ENCODE measurements at regions not wholly inside any gene's neighbourhood (a gene's known extent, or its start where the extent isn't known, plus 50 kb on each side); places are given as distances from the start of the nearest gene placed in this dataset.

DNA sequence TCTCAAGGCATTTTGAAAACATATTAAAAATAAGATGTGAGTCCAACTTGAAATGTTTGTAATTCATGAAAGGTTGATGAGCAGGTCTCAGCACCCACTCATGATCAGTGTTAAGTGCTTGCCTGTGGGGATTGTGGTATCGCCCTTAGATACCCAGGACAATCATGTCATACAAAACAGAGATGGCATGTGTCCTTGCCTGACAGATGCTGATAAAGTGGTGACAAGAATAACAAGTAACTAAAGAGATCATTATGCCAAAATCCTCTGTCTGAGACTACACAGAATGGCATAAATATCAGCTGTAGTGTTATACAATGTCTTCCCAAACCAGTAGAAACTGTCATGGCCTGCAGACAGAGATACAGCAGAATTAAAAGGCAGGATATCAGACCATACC, 930.3 kb downstream of the SUCLG1 start (continued):
- no peak for TF ChIP-seq ZNF207 (IDR thresholded peaks at IDR 0.05; ENCODE audit: borderline replicate concordance)
- no peak for TF ChIP-seq ZBED1 (IDR thresholded peaks at IDR 0.05; ENCODE audit: borderline replicate concordance)
- no peak for TF ChIP-seq NRF1 (conservative IDR thresholded peaks at IDR 0.05; ENCODE audit: low read depth, low read length)
- no peak for TF ChIP-seq PAX5 (IDR thresholded peaks at IDR 0.05; ENCODE audit: borderline replicate concordance, low read depth, low read length)
- TF ChIP-seq, protein P1, sequence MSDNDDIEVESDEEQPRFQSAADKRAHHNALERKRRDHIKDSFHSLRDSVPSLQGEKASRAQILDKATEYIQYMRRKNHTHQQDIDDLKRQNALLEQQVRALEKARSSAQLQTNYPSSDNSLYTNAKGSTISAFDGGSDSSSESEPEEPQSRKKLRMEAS (IDR thresholded peaks at IDR 0.05; ENCODE audit: low read depth, low read length) = no peak

DNA sequence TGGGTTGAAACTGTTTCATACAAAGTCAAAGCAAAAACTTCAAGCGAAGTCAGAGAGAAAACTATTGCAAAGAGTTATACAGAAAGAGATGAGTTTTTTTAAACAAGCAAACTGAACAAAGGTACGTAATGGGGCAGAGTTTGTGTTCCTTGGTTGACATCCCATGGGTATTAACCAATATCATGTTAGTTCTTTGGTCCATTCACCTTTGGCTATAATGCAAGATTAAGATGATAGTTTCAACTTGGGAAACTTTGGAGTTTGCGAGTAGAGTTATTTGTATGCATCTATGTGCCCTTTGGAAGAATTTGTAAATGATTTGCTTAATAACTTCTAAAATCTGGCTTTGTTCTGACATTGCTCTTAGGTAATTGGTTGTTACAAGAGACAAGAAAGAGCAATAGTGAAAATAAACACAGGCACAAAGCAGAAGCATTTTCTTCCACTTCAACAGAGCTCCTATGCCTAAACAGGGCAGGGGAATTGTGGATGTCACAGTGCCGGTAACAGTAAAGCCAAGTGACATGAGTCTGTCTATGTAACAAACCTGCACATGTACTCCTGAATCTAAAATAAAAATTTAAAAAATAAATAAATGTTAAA, 936.1 kb downstream of the SUCLG1 start:
- Histone ChIP-seq H3K4me1 (ENCODE audit: control insufficient read depth, insufficient read depth, low read length) (no peaks in the 10 kb centered on the region), H3K79me2 (ENCODE audit: control insufficient read depth, insufficient read depth, low read length) (no peaks in the 10 kb centered on the region), H3K4me3 (no peak overlapping the region), H3K9me3 (replicated peaks; ENCODE audit: control insufficient read depth, insufficient read depth, low read length) (no peaks in the 10 kb centered on the region), H3K4me2 (ENCODE audit: control insufficient read depth, insufficient read depth) (no peak overlapping the region), H4K20me1 (ENCODE audit: control insufficient read depth, insufficient read depth) (no peaks in the 10 kb centered on the region), H3K27ac (ENCODE audit: control insufficient read depth, insufficient read depth) (no peak overlapping the region), H3K27me3 (replicated peaks in 1 of 2; ENCODE audit: control insufficient read depth in 2 of 2, insufficient read depth in 2 of 2, low read length in 1 of 2) (no peaks in the 10 kb centered on the region), H3K9ac (ENCODE audit: control insufficient read depth, insufficient read depth, low read length) (no peak overlapping the region), H3K36me3 (ENCODE audit: control insufficient read depth in 2 of 2, insufficient read depth in 2 of 2, low read length in 1 of 2) (no peaks in the 10 kb centered on the region), H2AFZ (ENCODE audit: control insufficient read depth, low read depth, low read length) (no peak overlapping the region)
- FAIRE-seq (no peak), ATAC-seq (no peak), DNase-seq (ENCODE audit: low read depth, low spot score) (no peak)
- WGBS (ENCODE audit: insufficient coverage, insufficient replicate concordance, low lambda C conversion rate, missing lambda C conversion rate) = 47% methylated on average over 4 of the region's 4 CpGs
- ChIA-PET SMC1A (ENCODE audit: uncharacterized antibody, unreplicated experiment) (no interaction called here), RAD21 (ENCODE audit: unreplicated experiment) (no interaction called here), POLR2A (no interaction called here), CTCF (no interaction called here)
- no peak for TF ChIP-seq BACH1 (IDR thresholded peaks at IDR 0.05; ENCODE audit: borderline replicate concordance)
- TF ChIP-seq KAT2A (conservative IDR thresholded peaks at IDR 0.05; ENCODE audit: control insufficient read depth, low read depth, low read length) = no peak
- TF ChIP-seq STAT1 (conservative IDR thresholded peaks at IDR 0.05) = no peak
- TF ChIP-seq, protein P2, sequence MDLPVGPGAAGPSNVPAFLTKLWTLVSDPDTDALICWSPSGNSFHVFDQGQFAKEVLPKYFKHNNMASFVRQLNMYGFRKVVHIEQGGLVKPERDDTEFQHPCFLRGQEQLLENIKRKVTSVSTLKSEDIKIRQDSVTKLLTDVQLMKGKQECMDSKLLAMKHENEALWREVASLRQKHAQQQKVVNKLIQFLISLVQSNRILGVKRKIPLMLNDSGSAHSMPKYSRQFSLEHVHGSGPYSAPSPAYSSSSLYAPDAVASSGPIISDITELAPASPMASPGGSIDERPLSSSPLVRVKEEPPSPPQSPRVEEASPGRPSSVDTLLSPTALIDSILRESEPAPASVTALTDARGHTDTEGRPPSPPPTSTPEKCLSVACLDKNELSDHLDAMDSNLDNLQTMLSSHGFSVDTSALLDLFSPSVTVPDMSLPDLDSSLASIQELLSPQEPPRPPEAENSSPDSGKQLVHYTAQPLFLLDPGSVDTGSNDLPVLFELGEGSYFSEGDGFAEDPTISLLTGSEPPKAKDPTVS (IDR thresholded peaks at IDR 0.05; ENCODE audit: low read depth, low read length) = no peak
- no peak for TF ChIP-seq EP300 (IDR thresholded peaks at IDR 0.05; ENCODE audit: borderline replicate concordance in 1 of 2, control insufficient read depth in 1 of 2, low read depth in 2 of 2, low read length in 2 of 2)
- no peak for TF ChIP-seq NRF1 (conservative IDR thresholded peaks at IDR 0.05; ENCODE audit: low read depth, low read length)
- TF ChIP-seq POU2F2 (IDR thresholded peaks at IDR 0.05; ENCODE audit: borderline replicate concordance, low read depth, low read length) = no peak
- TF ChIP-seq NFYB (IDR thresholded peaks at IDR 0.05; ENCODE audit: insufficient read depth, low read depth, low read length) = no peak
- in situ Hi-C loops (cut with MboI) = no loop called here
- no TSS peak for BruUV-seq (replicated peaks)
- intact Hi-C loops (cut with micrococcal nuclease; ENCODE audit: unreplicated experiment) = no loop called here
